ENCODE measurements at regions not wholly inside any gene's neighbourhood (a gene's known extent, or its start where the extent isn't known, plus 50 kb on each side); places are given as distances from the start of the nearest gene placed in this dataset.

GRCh38 chr2:120873958-120874887, 138.6 kb downstream of the GLI2 start:
- no peak for DNase-seq (ENCODE audit: low read depth, low spot score)

DNA sequence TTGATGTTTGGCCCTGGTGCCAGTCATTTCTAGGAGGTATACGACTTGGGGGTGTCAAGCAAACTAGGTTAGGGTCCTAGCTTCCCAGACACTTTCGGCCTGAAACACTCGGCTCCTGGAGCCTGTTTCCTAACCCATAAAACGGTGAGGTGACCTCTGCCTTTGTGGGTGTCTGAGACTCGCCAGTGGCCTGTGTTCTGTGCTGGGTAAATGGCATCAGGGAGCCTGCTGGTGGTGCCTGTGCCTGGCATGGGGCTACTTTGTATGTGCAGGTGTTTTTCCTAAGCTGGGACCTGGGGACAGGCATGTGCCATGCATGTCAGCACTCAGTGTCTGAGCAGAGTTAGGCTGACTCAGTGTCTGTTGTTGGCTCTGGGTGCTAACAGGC, 139.2 kb downstream of the GLI2 start:
- Histone ChIP-seq H3K4me3 (ENCODE audit: low read length) (no peak overlapping the region), H3K4me1 (ENCODE audit: control insufficient read depth, insufficient read depth, low read length) (peaks cover 4% of the 10 kb centered on the region), H3K27ac (ENCODE audit: low read length) (no peak overlapping the region), H3K9me3 (ENCODE audit: control insufficient read depth, insufficient read depth, low read length) (no peaks in the 10 kb centered on the region), H3K27me3 (ENCODE audit: control insufficient read depth, insufficient read depth, low read length) (no peaks in the 10 kb centered on the region), H3K36me3 (ENCODE audit: control insufficient read depth, insufficient read depth, low read length) (no peaks in the 10 kb centered on the region; the same call in 1 of the 2 replicates)
- no peak for DNase-seq (ENCODE audit: low read depth, low spot score)
- WGBS (ENCODE audit: insufficient coverage, insufficient read length) = no CpG with 5 or more reads among the region's 5 CpGs

More at GRCh38 chr2:120873958-120874887, 138.6 kb downstream of the GLI2 start:
- H3K27ac ChIP-seq (ENCODE audit: low read length) = no peak overlapping the region
- H3K9me3 ChIP-seq (ENCODE audit: control insufficient read depth, insufficient read depth, low read length) = no peaks in the 10 kb centered on the region
- H3K36me3 ChIP-seq (ENCODE audit: control insufficient read depth, insufficient read depth, low read length) = no peaks in the 10 kb centered on the region; the same call in 1 of the 2 replicates
- H3K4me1 ChIP-seq (ENCODE audit: control insufficient read depth, insufficient read depth, low read length) = peaks cover 3% of the 10 kb centered on the region
- H3K4me3 ChIP-seq (ENCODE audit: low read length) = no peak overlapping the region
- WGBS (ENCODE audit: insufficient coverage, insufficient read length) = no CpG with 5 or more reads among the region's 27 CpGs
- H3K27me3 ChIP-seq (ENCODE audit: control insufficient read depth, insufficient read depth, low read length) = no peaks in the 10 kb centered on the region

DNA sequence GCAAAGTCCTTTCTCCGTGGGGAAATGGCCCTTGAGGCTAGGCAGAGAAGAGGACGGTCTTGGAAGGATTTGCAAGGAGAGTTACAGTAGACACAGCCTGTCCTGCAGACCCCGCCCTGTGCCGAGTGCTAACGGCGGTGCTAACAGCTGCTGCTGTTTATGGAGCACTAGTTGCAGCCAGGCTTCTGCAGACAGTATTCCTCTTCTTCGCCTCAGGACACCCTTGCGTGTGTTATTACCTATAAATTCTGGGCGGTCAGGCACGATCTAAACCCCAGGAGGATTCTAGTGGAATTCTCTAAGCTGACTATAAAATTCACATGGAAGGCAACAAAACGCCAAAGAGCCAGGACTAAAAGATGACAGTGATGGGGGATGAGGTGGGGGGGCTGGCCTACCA, 139.8 kb downstream of the GLI2 start:
- Histone ChIP-seq H3K27me3 (ENCODE audit: control insufficient read depth, insufficient read depth, low read length) (no peaks in the 10 kb centered on the region), H3K36me3 (ENCODE audit: control insufficient read depth, insufficient read depth, low read length) (no peaks in the 10 kb centered on the region; the same call in 1 of the 2 replicates), H3K9me3 (ENCODE audit: control insufficient read depth, insufficient read depth, low read length) (no peaks in the 10 kb centered on the region), H3K4me3 (ENCODE audit: low read length) (no peak overlapping the region), H3K27ac (ENCODE audit: low read length) (no peak overlapping the region), H3K4me1 (ENCODE audit: control insufficient read depth, insufficient read depth, low read length) (peaks cover 4% of the 10 kb centered on the region)
- DNase-seq (ENCODE audit: low read depth, low spot score) = no peak
- WGBS (ENCODE audit: insufficient coverage, insufficient read length) = no CpG with 5 or more reads among the region's 11 CpGs

GRCh38 chr2:120876526-120877280, 141.0 kb downstream of the GLI2 start:
- no CpG with 5 or more reads among the region's 11 CpGs for WGBS (ENCODE audit: insufficient coverage, insufficient read length)
- no peak for DNase-seq (ENCODE audit: low read depth, low spot score)
- H3K4me3 ChIP-seq (ENCODE audit: low read length) = no peak overlapping the region
- H3K27me3 ChIP-seq (ENCODE audit: control insufficient read depth, insufficient read depth, low read length) = no peaks in the 10 kb centered on the region
- H3K36me3 ChIP-seq (ENCODE audit: control insufficient read depth, insufficient read depth, low read length) = no peaks in the 10 kb centered on the region; the same call in 1 of the 2 replicates
- H3K27ac ChIP-seq (ENCODE audit: low read length) = no peak overlapping the region
- H3K9me3 ChIP-seq (ENCODE audit: control insufficient read depth, insufficient read depth, low read length) = no peaks in the 10 kb centered on the region
- peaks cover 4% of the 10 kb centered on the region for H3K4me1 ChIP-seq (ENCODE audit: control insufficient read depth, insufficient read depth, low read length)

- Histone ChIP-seq H3K9me3 (ENCODE audit: control insufficient read depth, insufficient read depth, low read length) (no peaks in the 10 kb centered on the region), H3K27ac (ENCODE audit: low read length) (no peak overlapping the region), H3K4me1 (ENCODE audit: control insufficient read depth, insufficient read depth, low read length) (peaks cover 6% of the 10 kb centered on the region), H3K27me3 (ENCODE audit: control insufficient read depth, insufficient read depth, low read length) (no peaks in the 10 kb centered on the region), H3K36me3 (ENCODE audit: control insufficient read depth, insufficient read depth, low read length) (no peaks in the 10 kb centered on the region; the same call in 1 of the 2 replicates), H3K4me3 (ENCODE audit: low read length) (no peak overlapping the region)
- WGBS (ENCODE audit: insufficient coverage, insufficient read length) = no CpG with 5 or more reads among the region's 7 CpGs
- DNase-seq (ENCODE audit: low read depth, low spot score) = no peak
Measured at GRCh38 chr2:120877409-120877808, 141.7 kb downstream of the GLI2 start.

DNA sequence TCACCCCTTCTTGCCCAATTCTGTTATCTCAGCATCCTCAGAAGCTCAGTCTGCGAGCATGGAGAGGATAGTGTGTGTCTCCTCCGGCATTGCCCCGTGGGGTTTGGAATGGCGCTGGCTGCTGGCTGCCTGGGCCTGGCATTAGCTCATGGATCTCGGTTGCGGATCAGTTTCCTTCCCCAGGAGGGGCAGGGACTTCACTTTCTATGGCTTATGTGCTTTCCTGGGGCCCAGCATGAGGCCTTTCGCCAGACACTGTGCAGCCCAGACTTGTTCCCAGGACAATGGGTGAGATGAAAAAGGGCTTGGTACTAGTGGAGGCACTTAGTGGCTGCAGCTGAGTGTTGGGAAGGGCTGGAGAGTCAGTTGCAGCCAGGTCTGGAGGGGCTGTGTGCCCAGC, 143.3 kb downstream of the GLI2 start:
- H3K27me3 ChIP-seq (ENCODE audit: control insufficient read depth, insufficient read depth, low read length) = no peaks in the 10 kb centered on the region
- no peak overlapping the region for H3K27ac ChIP-seq (ENCODE audit: low read length)
- H3K4me3 ChIP-seq (ENCODE audit: low read length) = no peak overlapping the region
- no peaks in the 10 kb centered on the region; the same call in 1 of the 2 replicates for H3K36me3 ChIP-seq (ENCODE audit: control insufficient read depth, insufficient read depth, low read length)
- WGBS (ENCODE audit: insufficient coverage, insufficient read length) = no CpG with 5 or more reads among the region's 7 CpGs
- no peaks in the 10 kb centered on the region for H3K9me3 ChIP-seq (ENCODE audit: control insufficient read depth, insufficient read depth, low read length)
- no peak for DNase-seq (ENCODE audit: low read depth, low spot score)
- peaks cover 6% of the 10 kb centered on the region for H3K4me1 ChIP-seq (ENCODE audit: control insufficient read depth, insufficient read depth, low read length)

GRCh38 chr2:120879431-120880295, 144.0 kb downstream of the GLI2 start:
- no peak for DNase-seq (ENCODE audit: low read depth, low spot score)
- no peak overlapping the region for H3K27ac ChIP-seq (ENCODE audit: low read length)
- peaks cover 6% of the 10 kb centered on the region for H3K4me1 ChIP-seq (ENCODE audit: control insufficient read depth, insufficient read depth, low read length)
- no CpG with 5 or more reads among the region's 24 CpGs for WGBS (ENCODE audit: insufficient coverage, insufficient read length)
- no peaks in the 10 kb centered on the region for H3K27me3 ChIP-seq (ENCODE audit: control insufficient read depth, insufficient read depth, low read length)
- no peaks in the 10 kb centered on the region for H3K9me3 ChIP-seq (ENCODE audit: control insufficient read depth, insufficient read depth, low read length)
- no peak overlapping the region for H3K4me3 ChIP-seq (ENCODE audit: low read length)
- H3K36me3 ChIP-seq (ENCODE audit: control insufficient read depth, insufficient read depth, low read length) = no peaks in the 10 kb centered on the region; the same call in 1 of the 2 replicates

GRCh38 chr2:120880381-120880780, 144.7 kb downstream of the GLI2 start:
- Histone ChIP-seq H3K9me3 (ENCODE audit: control insufficient read depth, insufficient read depth, low read length) (no peaks in the 10 kb centered on the region), H3K27me3 (ENCODE audit: control insufficient read depth, insufficient read depth, low read length) (no peaks in the 10 kb centered on the region), H3K27ac (ENCODE audit: low read length) (no peak overlapping the region), H3K4me3 (ENCODE audit: low read length) (no peak overlapping the region), H3K36me3 (ENCODE audit: control insufficient read depth, insufficient read depth, low read length) (no peaks in the 10 kb centered on the region; the same call in 1 of the 2 replicates), H3K4me1 (ENCODE audit: control insufficient read depth, insufficient read depth, low read length) (peaks cover 7% of the 10 kb centered on the region)
- no peak for DNase-seq (ENCODE audit: low read depth, low spot score)
- no CpG with 5 or more reads among the region's 7 CpGs for WGBS (ENCODE audit: insufficient coverage, insufficient read length)

- H3K27me3 ChIP-seq (ENCODE audit: control insufficient read depth, insufficient read depth, low read length) = no peaks in the 10 kb centered on the region
- no CpG with 5 or more reads among the region's 21 CpGs for WGBS (ENCODE audit: insufficient coverage, insufficient read length)
Measured at GRCh38 chr2:120881981-120882788, 146.5 kb downstream of the GLI2 start.

More at GRCh38 chr2:120881981-120882788, 146.5 kb downstream of the GLI2 start:
- H3K27ac ChIP-seq (ENCODE audit: low read length) = no peak overlapping the region
- no peaks in the 10 kb centered on the region for H3K9me3 ChIP-seq (ENCODE audit: control insufficient read depth, insufficient read depth, low read length)
- no peaks in the 10 kb centered on the region; the same call in 1 of the 2 replicates for H3K36me3 ChIP-seq (ENCODE audit: control insufficient read depth, insufficient read depth, low read length)
- no peak overlapping the region for H3K4me3 ChIP-seq (ENCODE audit: low read length)
- DNase-seq (ENCODE audit: low read depth, low spot score) = no peak
- H3K4me1 ChIP-seq (ENCODE audit: control insufficient read depth, insufficient read depth, low read length) = peaks cover 5% of the 10 kb centered on the region

Measured in iPS DF 6.9 (cell line).